Ovary (tissue), 7 donors: ENCODE measurements at regions not wholly inside any gene's neighbourhood (a gene's known extent, or its start where the extent isn't known, plus 50 kb on each side); places are given as distances from the start of the nearest gene placed in this dataset.

Experiments used
- DNase-seq, 5 donors: peaks; one replicate each; pipeline ENCODE4 v3.0.0-alpha.2; 2019 to 2020
- H3K27ac ChIP-seq, 2 donors: fragments of 200-600 bp; one replicate each; pipeline versions ENCODE4 v1.5.1 to v1.8.0; 2019 to 2022
- H3K27me3 ChIP-seq: fragments of 200-600 bp; one replicate; pipeline ENCODE4 v1.8.0; 2022
- H3K36me3 ChIP-seq: fragments of 200-600 bp; sonication (generic); one replicate; pipeline ENCODE4 v1.5.1; 2019
- H3K4me1 ChIP-seq: one replicate; pipeline ENCODE4 v1.8.1; 2013; ENCODE audit warnings: mild to moderate bottlenecking, moderate library complexity; ENCODE audit not compliant: insufficient read depth
- H3K4me3 ChIP-seq: fragments of 200-600 bp; sonication (generic); one replicate; pipeline ENCODE4 v1.5.1; 2017
- H3K9me3 ChIP-seq, 2 donors: fragments of 200-600 bp in 1 of 2; sonication (generic) in 1 of 2; one replicate each; pipeline versions ENCODE4 v1.5.1 to v1.8.1; 2013 to 2019; ENCODE audit warnings: mild to moderate bottlenecking in 1 of 2, moderate library complexity in 1 of 2
- CTCF ChIP-seq, 3 donors: fragments of 450-650 bp in 2 of 3; fragments of 200-600 bp in 1 of 3; IDR thresholded peaks; one replicate each; pipeline versions ENCODE4 v1.5.1 to v1.8.0; 2016 to 2022; ENCODE audit warnings: antibody characterized with exemption in 3 of 3, mild to moderate bottlenecking in 1 of 3
- EP300 ChIP-seq: sonication (generic); formaldehyde crosslinking; IDR thresholded peaks from one replicate; pipeline ENCODE4 v1.6.1; 2017; ENCODE audit warnings: antibody characterized with exemption
- POLR2A ChIP-seq: fragments of 450-650 bp; IDR thresholded peaks from one replicate; pipeline ENCODE4 v1.6.1; 2017; ENCODE audit warnings: antibody characterized with exemption, mild to moderate bottlenecking, moderate library complexity
- WGBS, 3 donors: extraction: QIAGEN DNeasy Blood & Tissue Kit in 1 of 3; methylation state at CpG; one replicate each; pipeline versions ENCODE4 v1.1.5 to v1.1.7; 2013 to 2017; 5-methylcytosine and 5-hydroxymethylcytosine counted together
- intact Hi-C, 4 donors: fragments of 100-400 bp; cut with DNase I; formaldehyde crosslinking; loops; one replicate each; pipeline versions ENCODE4 v1.11.0 to v1.15.1; 2022 to 2023
- donor health status: DM: no; HTN: no; CAD: no; lungs with moderate emphysema.
- donor health status: DM: no; HTN: no; CAD: no.
- donor health status: Bipolar disorder and iron deficiency.
- donor health status: DM: no; HTN: no; CAD: no.
- donor health status: DM: yes; HTN: yes; CAD: no.

- 5 to 18% (median 8%) methylated on average over 6 of the region's 6 CpGs for WGBS, 3 donors
- Histone ChIP-seq H3K27ac (peak overlapping the region in 1 of 2 donors; percentile 73), H3K4me3 (no peak overlapping the region), H3K4me1 (peaks cover 5% of the 10 kb centered on the region), H3K27me3 (no peaks in the 10 kb centered on the region), H3K36me3 (no peaks in the 10 kb centered on the region), H3K9me3 (no peaks in the 10 kb centered on the region)
- intact Hi-C loops, result loop anchor here in 1 of 4 donors (5.0 kb wide), 1 partner anchor 92 kb away; no protein-coding TSS in a partner anchor
- TF ChIP-seq EP300, result no peak
- no peak for TF ChIP-seq POLR2A
- DNase-seq, result no peak
Observed at GRCh38 chr12:77229640-77230442, 164.5 kb upstream of the E2F7 start.

DNA sequence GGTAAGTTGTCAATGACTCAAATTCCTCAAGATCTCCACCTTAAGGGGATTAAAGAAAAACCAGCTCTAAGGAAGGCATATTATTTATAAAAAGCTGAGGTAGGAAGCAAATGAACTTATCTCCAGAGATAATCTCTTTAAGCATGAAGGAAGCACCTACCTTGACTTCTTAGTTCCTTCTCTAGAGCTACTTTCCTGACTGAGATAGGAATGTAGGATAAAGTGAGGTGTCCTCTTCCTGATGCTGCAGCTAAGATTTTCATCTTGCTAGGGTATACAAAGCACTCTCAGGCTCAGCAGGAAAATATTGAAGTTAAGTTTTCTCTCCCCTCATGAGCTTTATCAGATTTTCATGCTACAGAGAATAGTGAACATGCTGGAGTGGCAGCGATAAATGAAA lies 163.0 kb upstream of the E2F7 start:
- H3K9me3 ChIP-seq, result no peaks in the 10 kb centered on the region
- H3K27ac ChIP-seq, result no peak overlapping the region
- intact Hi-C loops, result no loop called here
- peaks cover 5% of the 10 kb centered on the region for H3K4me1 ChIP-seq
- 97 to 100% (median 98%) methylated on average over 1 of the region's 1 CpG for WGBS, 3 donors
- TF ChIP-seq EP300, result no peak
- TF ChIP-seq CTCF (IDR thresholded peaks at IDR 0.05), result no peak
- no peak for TF ChIP-seq POLR2A
- H3K36me3 ChIP-seq, result no peaks in the 10 kb centered on the region
- no peaks in the 10 kb centered on the region for H3K27me3 ChIP-seq
- no peak overlapping the region for H3K4me3 ChIP-seq
- DNase-seq, result no peak

DNA sequence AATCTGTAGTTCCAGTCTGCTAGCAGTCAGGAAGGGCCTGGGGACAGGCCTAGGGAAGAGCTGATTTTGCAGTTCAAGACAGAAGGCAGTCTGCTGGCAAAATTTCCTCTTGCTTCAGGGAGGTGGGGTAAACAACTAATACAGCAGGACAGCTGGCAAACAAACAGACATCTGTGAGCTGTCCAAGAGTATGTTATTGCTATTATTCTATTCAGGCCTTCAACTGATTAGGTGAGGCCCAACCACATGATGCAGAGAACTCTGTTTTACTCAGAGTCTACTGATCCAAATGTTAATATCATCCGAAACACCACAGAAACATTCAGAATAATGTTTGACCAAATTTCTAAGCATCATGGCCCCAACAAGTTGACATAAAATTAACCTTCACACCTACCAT lies 161.0 kb upstream of the E2F7 start:
- TF ChIP-seq POLR2A, result no peak
- TF ChIP-seq EP300, result no peak
- TF ChIP-seq CTCF (IDR thresholded peaks at IDR 0.05), result no peak
- intact Hi-C loops, result no loop called here

GRCh38 chr12:77225373-77225772 lies 160.0 kb upstream of the E2F7 start:
- H3K27me3 ChIP-seq, result no peaks in the 10 kb centered on the region
- H3K36me3 ChIP-seq, result no peaks in the 10 kb centered on the region
- H3K9me3 ChIP-seq, result no peaks in the 10 kb centered on the region
- intact Hi-C loops, result no loop called here
- 96% methylated on average over 4 of the region's 4 CpGs for WGBS, 3 donors
- peaks cover 1% of the 10 kb centered on the region for H3K4me1 ChIP-seq
- H3K4me3 ChIP-seq, result no peak overlapping the region
- no peak for DNase-seq
- no peak overlapping the region for H3K27ac ChIP-seq
- TF ChIP-seq CTCF (IDR thresholded peaks at IDR 0.05) (no peak), EP300 (no peak), POLR2A (no peak)

More for the DNA sequence above, 161.0 kb upstream of the E2F7 start:
- Histone ChIP-seq H3K27ac (no peak overlapping the region), H3K4me3 (no peak overlapping the region), H3K36me3 (no peaks in the 10 kb centered on the region), H3K27me3 (no peaks in the 10 kb centered on the region), H3K4me1 (peaks cover 1% of the 10 kb centered on the region), H3K9me3 (no peaks in the 10 kb centered on the region)
- WGBS, 3 donors, result 82 to 100% (median 86%) methylated on average over 1 of the region's 1 CpG
- DNase-seq, result no peak

GRCh38 chr12:77224346-77224745 lies 159.0 kb upstream of the E2F7 start:
- 91 to 98% (median 98%) methylated on average over 2 of the region's 2 CpGs for WGBS, 3 donors
- intact Hi-C loops, result no loop called here
- Histone ChIP-seq H3K36me3 (no peaks in the 10 kb centered on the region), H3K4me1 (no peaks in the 10 kb centered on the region), H3K27me3 (no peaks in the 10 kb centered on the region), H3K9me3 (no peaks in the 10 kb centered on the region), H3K27ac (no peak overlapping the region), H3K4me3 (no peak overlapping the region)
- TF ChIP-seq POLR2A, result no peak
- no peak for TF ChIP-seq CTCF (IDR thresholded peaks at IDR 0.05)
- no peak for TF ChIP-seq EP300
- DNase-seq, result no peak
